HepG2 (cell line): ENCODE measurements at regions not wholly inside any gene's neighbourhood (a gene's known extent, or its start where the extent isn't known, plus 50 kb on each side); places are given as distances from the start of the nearest gene placed in this dataset.

Experiments used
- ATAC-seq: fragments of 200-7000 bp; cut with Tn5 transposase; 3 replicates; pipeline ENCODE4 v1.9.1; 2020; ENCODE audit warnings: mild to moderate bottlenecking, moderate library complexity
- BruUV-seq: library from RNA; stranded (reverse); fragments of 400-500 nt; replicated peaks from 2 replicates; lab custom pipeline; 2021; lab: Mats Ljungman, UMichigan
- CTCF ChIA-PET: fragments of 300-600 bp; formaldehyde crosslinking; extraction: SDS; loops from one replicate; lab custom pipeline; 2021; ENCODE audit warnings: low total read pairs, inconsistent platforms, low intra/inter-chr PET ratio; lab: Yijun Ruan, JAX
- POLR2A ChIA-PET: fragments of 350-600 bp; sonication (Branson Sonifier 250); formaldehyde crosslinking; loops from one replicate; lab custom pipeline; 2020; ENCODE audit warnings: antibody characterized with exemption, inconsistent platforms; lab: Yijun Ruan, JAX
- DNase-seq: peaks from one replicate; pipeline ENCODE4 v3.0.0-alpha.2; 2015; ENCODE audit warnings: low spot score
- FAIRE-seq: peaks from 3 replicates; lab custom pipeline; 2011; peaks lifted over from hg19 to GRCh38; lab: Jason Lieb, UNC
- H2AFZ ChIP-seq: one replicate; pipeline ENCODE4 v1.6.1; 2011; ENCODE audit warnings: low read length, inconsistent platforms
- H3K27ac ChIP-seq: fragments of 300-600 bp; 3 replicates; pipeline ENCODE4 v1.8.0; 2011; ENCODE audit warnings: mixed run types, mild to moderate bottlenecking, mixed read lengths, low read length, inconsistent platforms; ENCODE audit not compliant: insufficient read depth; ENCODE audit errors: extremely low read length
- H3K27me3 ChIP-seq, 2 experiments: fragments of 200-600 bp in 1 of 2; 2 replicates in 1 of 2; 3 replicates in 1 of 2; pipeline versions ENCODE4 v1.6.0 to v1.8.0; 2011; ENCODE audit warnings: low read length in 2 of 2, mild to moderate bottlenecking in 2 of 2, moderate library complexity in 2 of 2, inconsistent platforms in 1 of 2; ENCODE audit not compliant: insufficient read depth in 2 of 2, control insufficient read depth in 1 of 2
- H3K36me3 ChIP-seq, 2 experiments: fragments of 200-600 bp in 1 of 2; replicated peaks in 1 of 2; 2 replicates in 1 of 2; 3 replicates in 1 of 2; pipeline versions ENCODE4 v1.5.1 to v1.8.0; 2011; ENCODE audit warnings: low read length in 2 of 2, inconsistent platforms in 1 of 2; ENCODE audit not compliant: insufficient read depth in 2 of 2, control insufficient read depth in 1 of 2
- H3K4me1 ChIP-seq: 2 replicates; pipeline ENCODE4 v1.5.1; 2012; ENCODE audit warnings: low read length, inconsistent platforms; ENCODE audit not compliant: insufficient read depth
- H3K4me2 ChIP-seq: 2 replicates; pipeline ENCODE4 v1.6.0; 2011; ENCODE audit warnings: low read depth, low read length, inconsistent platforms
- H3K4me3 ChIP-seq, 3 experiments: fragments of 200-600 bp in 1 of 3; sonication (generic), shearing (Covaris generic) in 1 of 3; replicated peaks in 1 of 3; 2 replicates each; pipeline ENCODE4 v1.5.1; 2011 to 2016; ENCODE audit warnings: low read length in 3 of 3, inconsistent platforms in 2 of 3, low read depth in 2 of 3, mild to moderate bottlenecking in 2 of 3, control low read depth in 1 of 3, mixed read lengths in 1 of 3; ENCODE audit not compliant: insufficient read depth in 1 of 3
- H3K79me2 ChIP-seq: one replicate; pipeline ENCODE4 v1.6.1; 2011; ENCODE audit warnings: low read length, inconsistent platforms; ENCODE audit not compliant: insufficient read depth
- H3K9ac ChIP-seq: 2 replicates; pipeline ENCODE4 v1.6.0; 2011; ENCODE audit warnings: mild to moderate bottlenecking, low read depth, low read length, inconsistent platforms; ENCODE audit not compliant: insufficient read depth
- H3K9me3 ChIP-seq: 2 replicates; pipeline ENCODE4 v1.5.1; 2012; ENCODE audit warnings: mild to moderate bottlenecking, low read length
- H4K20me1 ChIP-seq: 2 replicates; pipeline ENCODE4 v1.6.0; 2011; ENCODE audit warnings: inconsistent platforms, mild to moderate bottlenecking, low read length, moderate library complexity; ENCODE audit not compliant: insufficient read depth
- ELF4 ChIP-seq: sonication (generic); formaldehyde crosslinking; IDR thresholded peaks from 2 replicates; pipeline ENCODE4 v1.5.0; 2020; ENCODE audit warnings: missing genetic modification reagents, mild to moderate bottlenecking, moderate library complexity, borderline replicate concordance
- GPN1 ChIP-seq: sonication (generic); formaldehyde crosslinking; IDR thresholded peaks from 2 replicates; pipeline ENCODE4 v1.5.1; 2020; ENCODE audit warnings: missing genetic modification reagents, borderline replicate concordance
- KAT2B ChIP-seq: fragments of 150-350 bp; IDR thresholded peaks from 2 replicates; pipeline ENCODE4 v1.6.1; 2014; ENCODE audit warnings: low read depth, low read length, borderline replicate concordance
- ONECUT2 ChIP-seq: sonication (generic); formaldehyde crosslinking; IDR thresholded peaks from 2 replicates; pipeline ENCODE4 v1.4.0; 2020; ENCODE audit warnings: missing genetic modification reagents
- RBFOX2 ChIP-seq: fragments of 200-400 bp; formaldehyde crosslinking; IDR thresholded peaks from 2 replicates; pipeline ENCODE4 v1.6.1; 2017; ENCODE audit warnings: low read depth, mild to moderate bottlenecking, low read length
- SIN3B ChIP-seq: fragments of 150-350 bp; IDR thresholded peaks from 2 replicates; pipeline ENCODE4 v1.6.1; 2014; ENCODE audit warnings: low read length
- ZC3H13 ChIP-seq: sonication (generic); formaldehyde crosslinking; IDR thresholded peaks from 2 replicates; pipeline ENCODE4 v1.8.1; 2023; ENCODE audit warnings: mild to moderate bottlenecking, missing genetic modification reagents, moderate library complexity
- ZMYM3 ChIP-seq: sonication (generic); formaldehyde crosslinking; IDR thresholded peaks from 2 replicates; pipeline ENCODE4 v1.5.1; 2020; ENCODE audit warnings: mild to moderate bottlenecking, missing genetic modification reagents
- ZNF547 ChIP-seq: sonication (generic); formaldehyde crosslinking; IDR thresholded peaks from 2 replicates; pipeline ENCODE4 v1.5.1; 2020; ENCODE audit warnings: mild to moderate bottlenecking, missing genetic modification reagents
- in situ Hi-C: cut with HindIII; loops from 2 replicates; pipeline ENCODE4 v1.10.0; 2017; ENCODE audit warnings: low pct_unique_long_range_greater_than_20kb; ENCODE audit not compliant: extremely low pct_ligation_motif_present
- intact Hi-C: fragments of 100-400 bp; cut with micrococcal nuclease; formaldehyde crosslinking; loops from one replicate; pipeline ENCODE4 v1.10.0; 2022; ENCODE audit not compliant: unreplicated experiment
- TF ChIP-seq, protein P1 (sequence below): sonication (generic); formaldehyde crosslinking; IDR thresholded peaks from 2 replicates; pipeline ENCODE4 v1.8.0; 2022; ENCODE audit warnings: mild to moderate bottlenecking, missing genetic modification reagents, borderline replicate concordance

DNA sequence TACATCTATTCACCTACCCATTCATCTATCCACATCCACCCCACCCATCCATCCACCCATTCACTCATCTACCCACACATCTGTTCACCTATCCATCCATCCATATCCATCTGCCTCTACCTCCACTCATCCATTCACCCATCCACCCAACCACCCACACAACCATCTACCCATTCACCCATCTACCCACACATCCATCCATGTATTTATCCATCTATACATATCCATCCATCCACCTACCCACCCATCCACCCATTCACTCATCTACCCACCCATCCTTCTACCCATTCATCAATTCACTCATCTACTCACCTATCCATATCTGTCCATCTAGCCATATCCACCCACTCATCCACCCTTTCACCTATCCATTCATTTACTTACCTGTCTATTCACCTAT lies 187.6 kb downstream of the ASB1 start:
- ChIA-PET POLR2A (no interaction called here), CTCF (no interaction called here)
- peaks cover 0 to 15% of the 10 kb centered on the region in 2 experiments; a peak in 3 of 5 replicates for H3K27me3 ChIP-seq
- intact Hi-C loops (no loop called here), in situ Hi-C loops (no loop called here)
- H3K4me1 ChIP-seq: no peaks in the 10 kb centered on the region
- H3K9ac ChIP-seq: no peak overlapping the region
- H2AFZ ChIP-seq: no peak overlapping the region
- no peak overlapping the region for H3K4me3 ChIP-seq
- H4K20me1 ChIP-seq: no peaks in the 10 kb centered on the region
- ATAC-seq (no peak), DNase-seq (no peak), FAIRE-seq (no peak)
- TF ChIP-seq ELF4 (CRISPR knock-in tag): no peak
- TF ChIP-seq ONECUT2 (CRISPR knock-in tag): no peak
- TF ChIP-seq ZMYM3 (CRISPR knock-in tag): no peak
- no peak for TF ChIP-seq RBFOX2
- TF ChIP-seq GPN1 (CRISPR knock-in tag): no peak
- no peak for TF ChIP-seq ZNF547 (CRISPR knock-in tag)
- no peak for TF ChIP-seq SIN3B
- TF ChIP-seq KAT2B: no peak
- TF ChIP-seq, protein P1, sequence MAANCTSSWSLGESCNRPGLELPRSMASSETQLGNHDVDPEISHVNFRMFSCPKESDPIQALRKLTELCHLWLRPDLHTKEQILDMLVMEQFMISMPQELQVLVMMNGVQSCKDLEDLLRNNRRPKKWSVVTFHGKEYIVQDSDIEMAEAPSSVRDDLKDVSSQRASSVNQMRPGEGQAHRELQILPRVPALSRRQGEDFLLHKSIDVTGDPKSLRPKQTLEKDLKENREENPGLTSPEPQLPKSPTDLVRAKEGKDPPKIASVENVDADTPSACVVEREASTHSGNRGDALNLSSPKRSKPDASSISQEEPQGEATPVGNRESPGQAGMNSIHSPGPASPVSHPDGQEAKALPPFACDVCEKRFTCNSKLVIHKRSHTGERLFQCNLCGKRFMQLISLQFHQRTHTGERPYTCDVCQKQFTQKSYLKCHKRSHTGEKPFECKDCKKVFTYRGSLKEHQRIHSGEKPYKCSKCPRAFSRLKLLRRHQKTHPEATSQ (CRISPR knock-in tag): no peak
- no peak for TF ChIP-seq ZC3H13 (CRISPR knock-in tag)
- H3K79me2 ChIP-seq: no peaks in the 10 kb centered on the region
- H3K36me3 ChIP-seq: no peaks in the 10 kb centered on the region
- H3K27ac ChIP-seq: no peak overlapping the region
- no peak overlapping the region for H3K4me2 ChIP-seq
- BruUV-seq: no TSS peak
- H3K9me3 ChIP-seq: no peaks in the 10 kb centered on the region
